ENCODE measurements at regions not wholly inside any gene's neighbourhood (a gene's known extent, or its start where the extent isn't known, plus 50 kb on each side); places are given as distances from the start of the nearest gene placed in this dataset.

- DNase-seq, result no peak
These were observed 497.8 kb downstream of the HS3ST4 start for GRCh38 chr16:26189536-26189935.

DNA sequence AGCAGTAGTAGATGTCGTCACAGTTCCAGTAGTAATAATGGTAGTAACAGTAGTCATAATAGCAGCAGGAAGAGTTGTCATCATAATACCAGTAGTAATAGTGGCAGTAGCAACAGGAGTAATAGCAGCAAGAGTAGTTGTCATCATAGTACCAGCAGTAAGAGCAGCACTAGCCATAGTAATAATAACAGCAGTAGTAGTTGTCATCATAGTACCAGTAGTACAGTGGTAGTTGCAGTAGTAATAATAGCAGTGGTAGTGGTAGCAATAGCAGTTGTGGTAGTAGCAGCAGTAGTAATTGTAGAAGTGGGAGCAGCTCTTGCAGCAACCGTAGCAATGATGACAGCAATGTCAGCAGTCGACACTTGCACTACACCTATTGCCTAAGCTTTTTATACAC is 502.8 kb downstream of the HS3ST4 start:
- no peak for DNase-seq

DNA sequence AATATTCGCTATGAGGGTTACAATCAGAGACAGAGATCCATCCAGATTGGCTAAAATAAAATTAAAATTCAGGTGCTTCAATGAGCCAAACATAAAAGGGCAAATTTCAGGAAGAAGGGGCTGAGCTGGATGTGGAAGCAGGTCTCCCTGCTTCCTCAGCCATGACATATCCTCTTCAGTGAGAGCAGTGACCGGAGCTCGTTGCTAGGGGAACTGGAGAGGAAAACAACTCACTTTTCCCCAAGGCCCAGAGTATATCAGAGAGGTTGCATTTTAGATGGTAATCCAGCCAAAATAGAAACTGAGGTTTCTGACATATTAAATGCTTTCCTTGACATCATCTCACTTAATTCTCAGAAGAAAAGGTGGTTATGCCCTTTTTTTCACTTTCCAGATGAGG is 503.5 kb downstream of the HS3ST4 start:
- no peak for DNase-seq

DNA sequence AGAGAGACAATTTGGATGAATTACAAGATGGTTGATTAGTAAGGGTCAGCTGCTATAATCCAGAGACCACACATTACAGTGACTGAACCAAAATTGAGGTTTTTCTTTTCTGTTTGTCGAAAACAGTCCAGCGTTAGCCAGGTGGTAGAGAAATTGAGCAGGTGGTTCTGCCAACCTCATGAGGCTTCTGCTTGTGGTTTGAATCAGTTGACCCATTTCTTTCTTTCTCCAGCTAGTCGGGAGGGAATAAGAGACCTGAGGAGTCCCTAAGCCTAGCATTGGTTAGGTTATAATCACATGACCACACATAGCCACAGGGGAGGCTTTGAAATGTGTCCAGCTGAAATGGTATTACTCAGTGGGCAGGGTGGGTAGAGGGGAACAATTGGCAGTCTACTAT is 504.6 kb downstream of the HS3ST4 start:
- no peak for DNase-seq

DNA sequence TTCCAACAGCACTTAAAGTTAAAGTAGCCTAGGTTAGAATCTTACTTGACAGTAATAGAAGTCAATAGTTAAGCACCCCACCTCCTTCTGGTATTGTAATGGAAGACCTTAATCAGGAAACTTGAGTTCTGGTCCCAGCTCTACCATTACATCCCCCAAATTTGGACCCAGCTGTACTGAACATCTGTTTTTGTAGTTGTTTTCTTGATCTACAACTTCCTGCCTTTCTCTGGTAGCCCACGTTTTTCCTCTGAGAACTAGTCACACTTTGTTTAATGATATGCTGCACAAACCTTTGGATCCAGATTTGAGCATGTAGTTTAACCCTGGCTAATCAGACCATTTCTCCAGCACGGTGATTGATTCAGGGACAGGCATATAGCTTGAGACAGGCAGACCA is 505.0 kb downstream of the HS3ST4 start:
- DNase-seq, result no peak

DNA sequence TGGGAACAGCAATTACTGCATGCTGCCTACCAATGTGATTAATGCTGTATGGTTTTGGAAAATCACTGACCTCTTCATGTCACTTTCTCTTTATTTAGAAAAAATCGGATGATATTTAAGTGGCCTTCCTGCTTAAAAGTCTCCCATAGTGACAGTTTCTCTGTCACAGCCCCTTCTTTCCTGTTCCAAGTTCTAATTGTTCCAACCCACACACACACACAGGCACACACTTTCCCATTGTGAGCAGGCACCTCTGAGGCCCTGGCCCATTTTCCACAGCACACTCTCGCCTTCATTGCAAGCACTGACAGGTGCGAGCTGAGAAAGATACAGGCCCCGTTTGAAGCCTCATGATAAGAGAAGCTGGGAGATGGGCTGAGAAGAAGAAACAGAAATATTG is 505.9 kb downstream of the HS3ST4 start:
- no peak for DNase-seq

DNA sequence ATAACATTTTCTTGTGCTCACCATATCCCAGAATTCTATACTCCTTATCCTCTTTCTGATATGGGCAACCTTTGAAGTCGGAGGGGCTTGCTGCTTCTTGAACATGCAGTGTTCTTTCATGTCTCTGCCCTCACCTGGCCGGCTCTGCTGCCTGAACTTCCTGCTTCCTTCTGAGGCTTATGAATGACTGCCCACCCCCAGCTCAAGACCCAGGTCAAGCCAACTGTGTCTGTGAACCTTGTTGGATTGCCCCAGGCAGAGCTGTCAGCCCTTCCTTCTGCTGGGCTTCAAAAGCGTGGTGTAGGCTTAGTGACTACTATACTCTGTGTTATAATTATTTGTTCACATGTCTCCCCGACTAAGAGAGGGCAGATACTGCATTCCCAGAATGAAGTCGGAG is 506.5 kb downstream of the HS3ST4 start:
- no peak for DNase-seq

GRCh38 chr16:26204138-26204537 is 512.4 kb downstream of the HS3ST4 start:
- no peak for DNase-seq

DNA sequence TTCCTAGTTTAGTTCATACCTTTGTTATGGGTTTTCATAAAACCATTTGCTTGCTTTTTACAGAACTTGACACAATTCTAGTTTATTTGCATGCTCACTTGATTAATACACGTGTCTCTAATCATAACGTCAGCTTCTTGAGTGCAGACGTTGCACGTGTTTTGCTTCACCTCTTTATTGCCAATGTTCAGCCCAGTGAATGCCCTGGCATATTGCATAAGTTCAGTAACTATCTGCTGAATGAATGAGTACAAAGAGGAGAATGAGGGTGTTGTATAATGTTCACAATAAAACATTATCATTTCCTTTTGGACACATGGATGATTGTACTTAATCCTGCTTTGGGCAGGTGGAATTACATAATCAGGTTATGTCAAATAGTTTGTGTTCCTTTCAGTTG is 519.8 kb downstream of the HS3ST4 start:
- no peak for DNase-seq

DNA sequence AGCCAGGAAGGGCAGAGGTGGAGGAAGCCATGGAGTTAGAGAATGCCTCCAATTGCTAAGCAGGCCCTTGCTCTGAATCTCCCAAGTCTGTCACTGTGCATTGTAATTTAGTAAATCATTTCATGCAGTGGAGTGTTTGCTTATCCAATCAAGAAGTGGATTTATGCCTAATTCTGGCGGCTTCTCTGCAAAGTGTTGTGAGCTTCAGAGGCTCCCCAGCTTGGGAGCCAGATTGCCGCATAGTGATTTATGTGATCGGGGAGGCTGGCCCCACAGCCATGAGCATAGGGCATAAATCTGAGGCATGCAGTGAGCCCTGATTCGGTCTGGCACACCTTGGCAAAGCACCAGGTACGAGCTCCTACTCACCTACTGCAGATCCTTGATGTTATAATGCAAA is 520.8 kb downstream of the HS3ST4 start:
- DNase-seq, result no peak

- DNase-seq, result no peak
These were observed 522.9 kb downstream of the HS3ST4 start for GRCh38 chr16:26214581-26215174.

DNA sequence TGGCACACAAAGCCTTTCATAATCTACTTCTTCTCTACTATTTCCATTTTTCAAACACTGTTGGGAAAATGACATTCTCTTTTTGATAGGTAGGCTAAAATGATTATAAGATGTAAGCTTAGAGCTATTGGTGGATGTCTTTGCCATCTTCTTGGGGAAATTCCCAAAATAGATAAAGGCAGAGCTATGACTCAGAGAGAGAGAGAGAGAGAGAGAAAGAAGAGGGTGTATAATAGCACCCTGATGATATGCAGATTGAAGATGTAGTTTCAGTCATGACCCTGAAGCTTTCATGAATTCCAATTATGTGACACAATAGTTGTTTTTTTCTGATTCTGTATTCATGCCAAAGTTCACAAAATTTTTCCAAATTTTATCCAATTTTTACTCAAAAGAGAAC is 529.1 kb downstream of the HS3ST4 start:
- no peak for DNase-seq

GRCh38 chr16:26231647-26232046 is 539.9 kb downstream of the HS3ST4 start:
- no peak for DNase-seq

GRCh38 chr16:26240807-26241206 is 549.0 kb downstream of the HS3ST4 start:
- DNase-seq, result no peak

- no peak for DNase-seq
These were observed 555.3 kb downstream of the HS3ST4 start for GRCh38 chr16:26247063-26247462.

- no peak for DNase-seq
These were observed 560.8 kb downstream of the HS3ST4 start for GRCh38 chr16:26252598-26252997.

- DNase-seq, result no peak
These were observed 569.9 kb downstream of the HS3ST4 start for GRCh38 chr16:26261621-26262020.

DNA sequence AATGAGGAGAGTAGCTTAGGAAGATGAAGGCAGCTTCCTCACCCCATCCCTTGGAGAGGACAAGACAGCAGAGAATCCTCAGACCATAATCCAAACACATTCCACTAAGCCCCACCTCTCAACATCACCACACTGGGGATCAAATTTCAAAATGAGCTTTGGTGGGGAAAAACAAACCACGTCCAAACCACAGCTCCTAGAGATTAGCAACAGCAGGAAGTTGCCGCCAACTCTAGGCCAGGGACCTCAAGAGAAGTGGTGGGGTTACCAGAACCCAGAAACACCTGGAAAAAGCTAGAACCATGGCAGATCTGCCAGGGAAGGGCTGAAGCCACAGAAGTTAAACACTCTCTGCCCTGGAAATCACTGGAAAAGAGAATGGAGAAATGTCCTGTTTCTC is 571.6 kb downstream of the HS3ST4 start:
- no peak for DNase-seq

DNA sequence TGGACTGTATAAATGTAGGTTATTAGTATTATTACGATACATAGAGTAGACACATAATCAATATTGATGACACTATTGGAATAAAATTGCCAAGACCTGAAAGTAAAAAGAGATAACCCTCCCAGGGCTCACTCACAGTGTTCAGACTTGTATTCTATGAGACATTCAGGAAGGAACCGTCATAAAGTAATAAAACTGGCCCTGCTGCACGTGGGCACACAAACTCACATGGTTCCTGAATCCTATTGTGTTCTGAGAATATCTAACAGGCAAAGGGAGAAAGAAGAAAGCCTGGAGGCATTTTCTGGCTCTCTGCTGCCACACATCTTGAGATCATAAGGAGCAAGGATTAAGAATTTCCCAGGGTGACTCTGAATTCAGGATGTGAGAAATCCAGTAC is 575.9 kb downstream of the HS3ST4 start:
- no peak for DNase-seq

GRCh38 chr16:26269673-26270072 is 577.9 kb downstream of the HS3ST4 start:
- DNase-seq, result no peak

GRCh38 chr16:26273607-26274006 is 581.8 kb downstream of the HS3ST4 start:
- DNase-seq, result no peak

- no peak for DNase-seq
These were observed 583.3 kb downstream of the HS3ST4 start for GRCh38 chr16:26275021-26275590.

DNA sequence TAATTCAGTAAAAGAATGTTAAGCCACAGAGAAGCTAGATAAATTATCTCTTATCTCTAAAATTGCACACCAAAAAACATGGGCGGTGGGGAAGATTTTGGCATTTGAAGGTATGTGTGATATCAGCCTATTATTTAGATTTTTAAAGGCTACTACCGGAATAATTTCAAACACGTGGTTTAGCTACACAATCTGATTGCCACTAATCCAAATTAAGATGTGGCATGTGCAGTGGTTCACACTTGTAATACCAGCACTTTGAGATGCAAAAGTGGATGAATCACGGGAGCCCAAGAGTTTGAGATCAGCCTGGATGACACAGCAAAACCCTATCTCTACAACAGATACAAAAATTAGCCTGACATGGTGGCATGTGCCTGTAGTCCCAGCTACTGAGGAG is 584.5 kb downstream of the HS3ST4 start:
- DNase-seq, result no peak

DNA sequence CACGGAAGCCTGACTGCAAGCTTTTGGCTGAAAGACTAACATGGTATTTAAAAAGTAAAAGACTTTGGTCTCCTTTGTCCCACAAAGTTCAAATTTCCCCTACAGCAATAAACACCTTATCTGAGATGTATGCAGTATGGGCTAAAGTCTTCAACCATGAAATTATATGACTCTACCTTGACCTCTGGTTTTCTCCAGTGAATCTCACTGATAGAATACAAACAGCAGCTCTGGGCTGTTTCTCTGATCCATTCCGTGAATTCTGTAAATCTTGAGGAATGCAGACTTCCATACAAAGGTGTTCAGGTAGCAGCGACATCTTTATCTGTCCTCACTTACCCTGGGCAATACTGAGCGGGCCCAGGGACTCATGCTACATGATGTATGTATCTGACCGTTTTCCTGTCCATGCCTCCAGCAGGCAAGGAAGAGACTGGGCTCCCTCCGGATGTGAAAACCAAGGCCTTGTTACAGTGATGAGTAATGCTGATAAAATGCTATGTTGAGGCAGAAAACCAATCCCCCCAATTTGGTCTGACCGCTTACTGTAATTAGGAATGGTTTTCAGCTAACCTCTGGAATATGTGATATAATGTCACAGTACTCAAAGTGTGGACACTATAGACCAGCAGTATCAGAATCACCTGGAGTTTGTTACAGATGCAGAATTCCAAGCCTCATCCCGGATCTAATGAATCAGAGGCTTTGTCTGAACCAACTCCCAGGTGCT is 589.8 kb downstream of the HS3ST4 start:
- no peak for DNase-seq
